ENCODE measurements at regions not wholly inside any gene's neighbourhood (a gene's known extent, or its start where the extent isn't known, plus 50 kb on each side); places are given as distances from the start of the nearest gene placed in this dataset.
"Not testable (repeated sequence)": the region's sequence is repeated elsewhere in the genome, so short reads cannot be mapped to it uniquely, and the experiment has no call there.

- no peak overlapping the region for H3K4me3 Mint-ChIP-seq (ENCODE audit: low read depth, unreplicated experiment)
- CTCF ChIA-PET, result no interaction called here
- H3K36me3 Mint-ChIP-seq (ENCODE audit: insufficient read depth, unreplicated experiment), result no peaks in the 10 kb centered on the region
- DNase-seq, result no peak
- intact Hi-C loops (cut with micrococcal nuclease; ENCODE audit: unreplicated experiment), result no loop called here
- TF ChIP-seq, protein P1, sequence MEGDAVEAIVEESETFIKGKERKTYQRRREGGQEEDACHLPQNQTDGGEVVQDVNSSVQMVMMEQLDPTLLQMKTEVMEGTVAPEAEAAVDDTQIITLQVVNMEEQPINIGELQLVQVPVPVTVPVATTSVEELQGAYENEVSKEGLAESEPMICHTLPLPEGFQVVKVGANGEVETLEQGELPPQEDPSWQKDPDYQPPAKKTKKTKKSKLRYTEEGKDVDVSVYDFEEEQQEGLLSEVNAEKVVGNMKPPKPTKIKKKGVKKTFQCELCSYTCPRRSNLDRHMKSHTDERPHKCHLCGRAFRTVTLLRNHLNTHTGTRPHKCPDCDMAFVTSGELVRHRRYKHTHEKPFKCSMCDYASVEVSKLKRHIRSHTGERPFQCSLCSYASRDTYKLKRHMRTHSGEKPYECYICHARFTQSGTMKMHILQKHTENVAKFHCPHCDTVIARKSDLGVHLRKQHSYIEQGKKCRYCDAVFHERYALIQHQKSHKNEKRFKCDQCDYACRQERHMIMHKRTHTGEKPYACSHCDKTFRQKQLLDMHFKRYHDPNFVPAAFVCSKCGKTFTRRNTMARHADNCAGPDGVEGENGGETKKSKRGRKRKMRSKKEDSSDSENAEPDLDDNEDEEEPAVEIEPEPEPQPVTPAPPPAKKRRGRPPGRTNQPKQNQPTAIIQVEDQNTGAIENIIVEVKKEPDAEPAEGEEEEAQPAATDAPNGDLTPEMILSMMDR (IDR thresholded peaks at IDR 0.05; ENCODE audit: unreplicated experiment), result no peak
- peaks cover 8% of the 10 kb centered on the region for H3K4me1 Mint-ChIP-seq (ENCODE audit: low read depth, unreplicated experiment)
- H3K9me3 Mint-ChIP-seq (ENCODE audit: low read depth, unreplicated experiment), result no peaks in the 10 kb centered on the region
- no peak overlapping the region for H3K27ac Mint-ChIP-seq (ENCODE audit: unreplicated experiment)
- no TSS peak for BruUV-seq (replicated peaks)
- H3K27me3 Mint-ChIP-seq (ENCODE audit: unreplicated experiment), result no peaks in the 10 kb centered on the region
Observed at GRCh38 chr6:164051427-164051826, 636.9 kb downstream of the QKI start.

DNA sequence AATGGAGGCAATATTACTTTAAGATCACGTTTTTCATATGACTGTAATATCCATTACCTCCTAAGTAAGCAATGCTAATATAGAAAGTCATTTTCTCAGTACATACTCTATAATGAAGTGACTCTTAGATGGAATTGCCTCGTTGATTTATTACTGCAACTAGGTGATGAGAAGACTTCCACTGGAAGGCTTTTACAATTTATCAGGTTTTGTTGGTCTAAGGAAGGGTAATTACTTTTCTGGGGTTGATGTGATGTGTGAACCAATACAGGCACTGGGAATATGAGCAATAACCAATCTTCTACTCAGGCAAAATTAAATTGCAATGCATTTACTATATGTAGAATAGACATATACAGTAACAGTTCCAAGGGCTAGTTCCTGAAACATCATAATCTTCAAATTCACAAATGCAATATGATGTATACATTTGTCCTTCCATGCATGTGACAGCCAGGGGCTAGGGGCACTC is 635.0 kb downstream of the QKI start:
- Mint-ChIP-seq H3K36me3 (ENCODE audit: insufficient read depth, unreplicated experiment) (no peaks in the 10 kb centered on the region), H3K27ac (ENCODE audit: unreplicated experiment) (no peak overlapping the region), H3K4me1 (ENCODE audit: low read depth, unreplicated experiment) (peaks cover 8% of the 10 kb centered on the region), H3K9me3 (ENCODE audit: low read depth, unreplicated experiment) (peaks cover 4% of the 10 kb centered on the region), H3K27me3 (ENCODE audit: unreplicated experiment) (no peaks in the 10 kb centered on the region), H3K4me3 (ENCODE audit: low read depth, unreplicated experiment) (no peak overlapping the region)
- BruUV-seq (replicated peaks), result no TSS peak
- intact Hi-C loops (cut with micrococcal nuclease; ENCODE audit: unreplicated experiment), result no loop called here
- CTCF ChIA-PET, result no interaction called here
- DNase-seq, result no peak
- TF ChIP-seq, protein P1 (IDR thresholded peaks at IDR 0.05; ENCODE audit: unreplicated experiment), result no peak

DNA sequence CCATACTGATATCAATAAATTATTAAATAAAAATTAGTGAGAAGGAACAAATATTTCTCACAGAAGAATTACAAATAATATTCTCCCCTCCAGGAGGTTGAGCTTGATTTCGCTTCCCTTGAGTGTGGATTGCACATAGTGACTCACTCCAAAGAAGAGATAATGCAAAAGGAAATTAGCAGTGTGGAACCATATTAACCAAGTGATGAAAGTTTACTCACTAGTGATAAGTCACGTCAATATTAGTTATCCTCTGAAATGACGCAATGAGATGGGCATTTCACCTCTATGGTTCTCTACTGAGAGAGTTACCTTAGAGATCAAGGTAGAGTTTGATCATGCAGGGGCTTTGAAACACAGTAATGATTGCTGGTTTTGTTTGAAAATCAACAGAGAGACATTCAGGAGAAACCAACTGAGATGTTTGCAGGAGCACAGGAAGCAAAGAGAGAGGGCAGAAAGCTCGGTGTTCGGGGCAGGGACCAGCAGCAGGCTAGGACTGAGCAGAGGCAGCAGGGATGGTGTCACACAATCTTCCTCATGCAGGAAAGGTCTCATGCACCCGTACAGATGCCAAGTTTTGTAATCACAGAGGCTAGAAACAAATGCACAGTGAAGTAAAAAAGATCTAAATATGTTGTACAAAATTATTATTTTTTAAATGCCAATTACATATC is 634.5 kb downstream of the QKI start:
- no peak for DNase-seq
- H3K9me3 Mint-ChIP-seq (ENCODE audit: low read depth, unreplicated experiment), result peaks cover 4% of the 10 kb centered on the region
- intact Hi-C loops (cut with micrococcal nuclease; ENCODE audit: unreplicated experiment), result no loop called here
- TF ChIP-seq, protein P1 (IDR thresholded peaks at IDR 0.05; ENCODE audit: unreplicated experiment), result no peak
- H3K4me3 Mint-ChIP-seq (ENCODE audit: low read depth, unreplicated experiment), result no peak overlapping the region
- no TSS peak for BruUV-seq (replicated peaks)
- CTCF ChIA-PET, result no interaction called here
- H3K27ac Mint-ChIP-seq (ENCODE audit: unreplicated experiment), result no peak overlapping the region
- no peaks in the 10 kb centered on the region for H3K36me3 Mint-ChIP-seq (ENCODE audit: insufficient read depth, unreplicated experiment)
- peaks cover 8% of the 10 kb centered on the region for H3K4me1 Mint-ChIP-seq (ENCODE audit: low read depth, unreplicated experiment)
- no peaks in the 10 kb centered on the region for H3K27me3 Mint-ChIP-seq (ENCODE audit: unreplicated experiment)

- peaks cover 8% of the 10 kb centered on the region for H3K4me1 Mint-ChIP-seq (ENCODE audit: low read depth, unreplicated experiment)
- no peak overlapping the region for H3K27ac Mint-ChIP-seq (ENCODE audit: unreplicated experiment)
- no peaks in the 10 kb centered on the region for H3K36me3 Mint-ChIP-seq (ENCODE audit: insufficient read depth, unreplicated experiment)
- TF ChIP-seq, protein P1 (IDR thresholded peaks at IDR 0.05; ENCODE audit: unreplicated experiment), result no peak
- H3K27me3 Mint-ChIP-seq (ENCODE audit: unreplicated experiment), result no peaks in the 10 kb centered on the region
- H3K9me3 Mint-ChIP-seq (ENCODE audit: low read depth, unreplicated experiment), result peaks cover 11% of the 10 kb centered on the region
- intact Hi-C loops (cut with micrococcal nuclease; ENCODE audit: unreplicated experiment), result no loop called here
- CTCF ChIA-PET, result no interaction called here
- DNase-seq, result no peak
- BruUV-seq (replicated peaks), result no TSS peak
- no peak overlapping the region for H3K4me3 Mint-ChIP-seq (ENCODE audit: low read depth, unreplicated experiment)
Observed at GRCh38 chr6:164045082-164045481, 630.6 kb downstream of the QKI start.

DNA sequence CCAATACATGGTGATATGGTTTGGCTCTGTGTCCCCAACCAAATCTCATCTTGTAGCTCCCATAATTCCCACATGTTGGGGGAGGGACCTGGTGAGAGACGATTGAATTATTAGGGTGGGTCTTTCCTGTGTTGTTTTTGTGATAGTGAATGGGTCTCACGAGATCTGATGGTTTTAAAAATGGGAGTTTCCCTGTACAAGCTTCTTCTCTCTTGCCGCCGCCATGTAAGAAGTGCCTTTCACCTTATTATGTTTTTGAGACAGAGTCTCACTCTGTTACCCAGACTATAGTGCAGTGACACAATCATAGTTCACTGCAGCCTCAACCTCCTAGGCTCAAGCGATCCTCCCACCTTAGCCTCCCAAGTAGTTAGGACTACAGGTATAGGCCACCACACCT is 629.1 kb downstream of the QKI start:
- H3K9me3 Mint-ChIP-seq (ENCODE audit: low read depth, unreplicated experiment), result peaks cover 11% of the 10 kb centered on the region
- H3K27ac Mint-ChIP-seq (ENCODE audit: unreplicated experiment); BruUV-seq (replicated peaks); H3K4me1 Mint-ChIP-seq (ENCODE audit: low read depth, unreplicated experiment); intact Hi-C loops (cut with micrococcal nuclease; ENCODE audit: unreplicated experiment); CTCF ChIA-PET; H3K27me3 Mint-ChIP-seq (ENCODE audit: unreplicated experiment); DNase-seq; H3K4me3 Mint-ChIP-seq (ENCODE audit: low read depth, unreplicated experiment); H3K36me3 Mint-ChIP-seq (ENCODE audit: insufficient read depth, unreplicated experiment): not testable (repeated sequence)
